NCI-H82 treated with DMSO at 0.1 percent for 48 hours (cell line): ENCODE measurements at regions not wholly inside any gene's neighbourhood (a gene's known extent, or its start where the extent isn't known, plus 50 kb on each side); places are given as distances from the start of the nearest gene placed in this dataset.

Experiments
- DNase-seq: peaks from one replicate; lab custom pipeline; 2025; ENCODE audit not compliant: unreplicated experiment; lab: John Stamatoyannopoulos, UW

- DNase-seq = no peak
Measured at GRCh38 chr2:15076668-15077067, 444.2 kb downstream of the LRATD1 start.

DNA sequence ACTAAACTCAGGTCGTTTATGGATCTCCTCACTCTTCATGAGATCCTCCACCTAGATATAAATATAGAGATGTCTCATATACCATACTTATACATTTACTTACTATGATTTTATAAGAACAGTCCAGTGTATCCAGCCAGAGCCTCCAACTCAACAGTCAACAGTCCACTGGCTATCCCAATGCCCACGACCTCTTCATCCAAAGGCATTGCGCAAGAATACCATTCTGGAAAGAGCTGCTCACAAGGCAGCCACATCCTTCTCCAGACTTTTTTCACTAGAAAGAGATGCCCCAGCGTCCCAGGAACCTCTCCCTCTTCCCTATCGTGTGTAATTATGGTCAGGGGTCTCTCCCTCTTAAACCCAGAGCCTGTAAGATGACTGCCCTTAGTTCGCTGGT lies 448.8 kb downstream of the LRATD1 start:
- DNase-seq = no peak

DNA sequence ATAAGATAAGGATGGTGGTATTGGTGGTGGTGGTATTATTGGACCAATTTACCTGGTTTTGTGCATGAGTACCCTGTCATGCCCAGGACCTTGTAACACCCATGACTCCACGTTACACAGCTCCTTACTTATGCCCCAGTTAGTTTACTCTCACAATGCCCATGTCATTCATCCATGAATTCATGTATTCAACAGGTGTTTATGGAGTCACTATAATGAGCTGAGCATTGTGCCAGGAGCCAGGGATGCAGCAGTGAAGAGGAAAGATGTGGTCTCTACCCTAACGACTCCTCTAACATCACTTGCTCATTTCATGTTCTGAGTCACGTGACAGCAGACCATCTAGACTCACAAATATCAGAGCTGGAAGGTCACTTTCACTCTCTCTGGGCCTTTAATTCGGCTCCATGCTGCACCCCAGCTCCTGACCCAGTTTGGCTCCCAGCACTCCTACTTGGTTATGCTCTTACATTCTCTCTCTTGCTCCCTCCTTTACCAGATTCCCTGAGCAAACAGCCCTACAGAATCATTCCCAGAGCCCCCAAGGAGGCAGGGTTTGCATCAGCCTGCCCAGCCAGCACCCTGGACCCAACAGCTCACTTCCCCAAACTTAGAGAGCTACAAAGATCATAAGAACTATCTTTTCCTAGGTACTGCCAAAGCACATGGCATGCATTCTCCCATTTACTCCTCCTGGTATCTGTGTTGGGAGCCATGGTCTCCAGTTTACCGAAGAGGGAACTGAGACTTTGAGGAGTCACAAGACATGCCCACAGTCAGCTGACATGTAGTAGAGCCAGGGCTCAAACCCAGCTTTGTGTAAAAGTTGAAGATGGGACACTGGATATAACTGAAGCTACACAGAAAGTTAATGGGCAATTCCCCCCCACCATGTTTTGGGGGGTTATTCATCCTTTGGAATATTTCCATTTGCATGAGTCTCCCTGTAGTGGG lies 449.9 kb downstream of the LRATD1 start:
- DNase-seq = no peak

DNA sequence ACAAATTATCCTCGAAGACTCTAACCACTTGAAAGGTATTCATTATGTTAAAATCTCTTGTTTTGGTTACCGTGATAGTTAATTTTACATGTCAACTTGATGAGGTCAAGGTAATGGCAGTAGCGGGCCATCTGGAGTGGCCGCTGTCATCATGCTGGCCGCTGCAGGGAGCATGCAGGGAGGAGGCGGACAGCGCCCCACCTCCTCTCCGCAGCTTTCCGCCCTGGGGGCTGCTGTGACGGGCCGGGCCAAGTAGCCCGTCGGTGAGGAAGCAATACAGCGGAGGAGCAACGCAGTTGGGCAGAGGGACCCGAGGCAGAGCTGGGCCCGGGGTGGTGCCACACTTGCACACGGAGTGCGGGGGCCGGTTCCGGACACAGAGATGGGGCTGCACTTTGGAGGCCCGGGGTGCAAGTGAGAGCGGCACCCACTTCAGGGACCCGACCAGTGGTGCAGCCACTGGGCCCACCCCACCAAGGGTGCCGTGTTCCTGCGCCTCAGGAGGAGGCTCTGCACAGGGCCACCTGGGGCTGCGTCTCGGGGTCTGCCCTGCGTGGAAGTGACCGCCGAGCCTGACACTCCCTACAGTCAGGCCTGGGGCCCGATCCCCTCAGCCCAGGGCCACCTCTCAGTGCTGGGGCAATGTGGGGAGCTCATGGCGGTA lies 452.4 kb downstream of the LRATD1 start:
- DNase-seq = no peak

- DNase-seq = no peak
Measured at GRCh38 chr2:15092181-15092580, 459.7 kb downstream of the LRATD1 start.

DNA sequence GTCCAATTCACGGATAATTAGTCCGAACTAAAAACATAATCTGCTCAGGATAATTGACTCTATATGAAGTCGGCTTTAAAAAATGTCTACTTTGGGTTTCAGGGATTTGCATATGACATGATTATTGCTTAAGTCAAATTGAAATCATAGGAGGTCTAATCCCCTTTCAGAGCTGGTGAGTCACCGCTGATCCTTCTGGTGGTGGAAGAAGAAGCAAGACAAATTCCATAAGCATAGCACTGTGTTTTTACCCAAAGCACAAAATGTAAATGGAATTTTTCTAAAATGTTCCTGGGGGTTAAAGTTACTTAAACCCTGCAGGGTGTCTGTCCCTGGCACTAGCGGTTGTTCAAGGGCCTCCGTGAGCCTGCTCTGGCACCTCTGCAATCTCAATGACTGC lies 460.2 kb downstream of the LRATD1 start:
- DNase-seq = no peak

DNA sequence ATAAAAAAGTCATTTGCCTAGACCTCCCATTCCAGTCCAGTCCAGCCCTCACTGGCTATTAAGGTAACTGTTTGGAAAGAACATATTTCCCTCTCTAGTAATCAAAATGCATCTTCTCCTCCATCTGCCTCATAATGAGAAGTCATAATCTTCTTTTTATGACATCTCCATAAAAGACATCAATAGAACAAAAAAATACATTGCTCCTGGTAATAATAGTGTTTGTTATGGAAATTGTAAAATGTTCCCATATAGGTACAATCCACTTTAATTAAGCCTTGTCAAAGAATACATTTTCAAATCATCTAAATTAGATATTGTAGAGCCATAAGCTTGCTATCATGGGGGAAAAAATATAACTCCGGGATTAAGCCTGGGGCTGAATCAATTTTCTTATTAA lies 461.6 kb downstream of the LRATD1 start:
- DNase-seq = no peak

GRCh38 chr2:15096873-15097272 lies 464.3 kb downstream of the NBAS start:
- DNase-seq = no peak

DNA sequence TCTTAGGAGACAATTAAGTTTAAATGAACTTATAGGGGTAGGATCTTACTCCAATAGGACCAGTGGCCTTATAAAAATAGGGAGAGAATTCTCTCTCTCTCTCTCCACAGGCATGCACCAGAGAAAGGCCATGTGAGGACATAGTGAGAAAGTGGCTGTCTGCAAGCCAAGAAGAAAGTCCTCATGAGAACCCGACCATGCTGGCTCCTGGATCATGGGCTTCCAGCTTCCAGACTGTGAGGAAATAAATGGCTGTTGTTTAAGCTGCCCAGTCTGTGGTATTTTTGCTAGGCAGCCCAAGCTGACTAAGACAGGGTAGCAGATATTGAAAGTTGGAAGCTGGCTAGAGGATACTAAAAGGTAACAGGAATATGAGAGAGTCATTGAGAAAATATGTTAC lies 454.0 kb downstream of the NBAS start:
- no peak for DNase-seq

GRCh38 chr2:15111718-15112117 lies 449.4 kb downstream of the NBAS start:
- no peak for DNase-seq

GRCh38 chr2:15112216-15112615 lies 448.9 kb downstream of the NBAS start:
- no peak for DNase-seq

DNA sequence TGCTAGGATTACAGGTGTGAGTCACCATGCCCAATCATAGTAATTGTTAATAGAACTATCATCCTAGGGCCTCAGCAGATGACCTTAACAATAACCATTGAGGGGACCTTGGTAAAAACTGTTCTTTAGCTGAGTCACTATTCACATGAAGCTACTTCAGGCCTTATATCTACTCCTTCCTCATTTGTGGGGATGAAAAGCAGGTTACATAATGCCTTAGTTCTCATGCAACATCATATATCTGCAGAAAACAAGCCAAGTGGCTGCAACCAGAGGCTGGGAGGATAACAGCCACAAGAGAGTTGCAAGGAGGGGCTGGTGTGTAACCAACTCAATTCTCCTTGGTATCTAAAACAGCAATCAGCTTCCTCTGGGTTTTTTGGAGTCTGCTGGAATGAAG lies 445.4 kb downstream of the NBAS start:
- DNase-seq = no peak

DNA sequence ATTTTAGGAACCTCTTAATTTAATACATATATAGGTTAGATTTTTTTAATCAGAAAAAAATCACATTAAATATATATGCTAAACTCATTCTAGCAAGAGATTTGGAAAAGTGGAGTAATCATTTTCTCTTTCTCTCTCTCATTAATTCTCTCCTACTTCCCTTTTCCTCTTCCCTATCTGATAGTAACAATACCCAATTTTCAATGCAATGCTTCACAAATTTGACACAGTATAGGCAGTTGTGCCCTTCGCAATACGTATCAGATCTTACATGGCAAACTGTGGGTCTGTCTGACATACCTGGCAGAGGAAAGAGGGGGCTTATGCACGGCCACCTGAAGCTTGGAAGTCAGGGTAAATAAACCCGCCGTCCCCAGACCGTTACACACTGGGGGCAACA lies 444.3 kb downstream of the NBAS start:
- DNase-seq = no peak
